Right hindlimb (tissue), 1 donor: ENCODE measurements at regions not wholly inside any gene's neighbourhood (a gene's known extent, or its start where the extent isn't known, plus 50 kb on each side); places are given as distances from the start of the nearest gene placed in this dataset.
A peak's percentile ranks its signal among the peaks of the same experiment; 100 is the strongest.
"Not testable (repeated sequence)": the region's sequence is repeated elsewhere in the genome, so short reads cannot be mapped to it uniquely, and the experiment has no call there.

Source experiments
- DNase-seq: peaks from one replicate; pipeline ENCODE4 v3.0.0-alpha.2; 2018

DNA sequence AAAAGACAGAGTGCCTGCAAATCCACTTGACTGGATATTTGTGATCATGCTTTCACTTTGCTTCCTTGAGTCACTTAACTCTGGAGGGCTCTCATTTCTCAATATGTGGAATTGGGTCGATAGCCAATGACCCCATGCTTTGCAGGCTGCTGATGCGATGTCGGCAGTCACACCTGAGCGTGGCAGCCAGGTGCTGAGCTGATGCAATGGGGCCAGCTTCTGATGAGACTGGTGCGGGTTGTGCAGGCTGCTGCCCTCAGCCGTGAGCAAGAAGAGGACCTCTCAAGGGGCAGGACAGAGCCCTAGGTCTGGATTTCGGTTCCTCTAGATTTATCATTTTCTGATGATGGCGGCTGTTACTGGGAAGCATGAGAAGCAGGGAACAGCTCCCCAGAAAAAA, 334.1 kb downstream of the TEX29 start:
- no peak for DNase-seq

DNA sequence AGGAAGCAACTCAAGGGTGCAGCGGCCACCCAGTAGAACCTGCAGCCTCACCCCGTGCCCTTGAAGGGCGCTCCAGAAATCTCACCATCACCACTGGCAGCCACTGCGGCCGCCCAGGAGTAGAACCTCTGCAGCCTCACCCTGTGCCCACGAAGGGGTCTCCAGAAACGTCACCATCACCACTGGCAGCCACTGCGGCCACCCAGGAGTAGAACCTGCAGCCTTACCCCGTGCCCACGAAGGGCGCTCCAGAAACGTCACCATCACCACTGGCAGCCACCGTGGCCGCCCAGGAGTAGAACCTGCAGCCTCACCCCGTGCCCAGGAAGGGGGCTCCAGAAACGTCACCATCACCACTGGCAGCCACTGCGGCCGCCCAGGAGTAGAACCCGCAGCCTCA, 336.0 kb downstream of the TEX29 start:
- no peak for DNase-seq

DNA sequence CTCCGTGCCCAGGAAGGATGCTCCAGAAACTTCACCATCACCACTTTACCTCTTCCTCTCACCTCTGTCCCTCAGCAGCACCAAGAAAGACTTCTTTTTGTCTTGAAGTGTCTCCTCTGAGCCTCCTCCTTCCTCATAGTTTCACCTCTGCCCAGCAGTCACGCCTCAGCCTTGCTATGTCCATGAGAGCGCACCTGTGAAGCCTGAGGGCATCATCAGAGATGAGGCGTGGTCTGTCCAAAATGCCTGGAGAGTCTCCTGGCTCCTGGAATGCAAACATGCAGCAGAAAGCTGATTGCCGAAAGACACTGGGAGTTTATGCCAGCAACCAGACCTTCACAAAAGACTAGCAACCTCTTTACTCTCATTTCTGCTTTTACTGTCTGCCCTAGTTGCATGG, 336.6 kb downstream of the TEX29 start:
- no peak for DNase-seq

DNA sequence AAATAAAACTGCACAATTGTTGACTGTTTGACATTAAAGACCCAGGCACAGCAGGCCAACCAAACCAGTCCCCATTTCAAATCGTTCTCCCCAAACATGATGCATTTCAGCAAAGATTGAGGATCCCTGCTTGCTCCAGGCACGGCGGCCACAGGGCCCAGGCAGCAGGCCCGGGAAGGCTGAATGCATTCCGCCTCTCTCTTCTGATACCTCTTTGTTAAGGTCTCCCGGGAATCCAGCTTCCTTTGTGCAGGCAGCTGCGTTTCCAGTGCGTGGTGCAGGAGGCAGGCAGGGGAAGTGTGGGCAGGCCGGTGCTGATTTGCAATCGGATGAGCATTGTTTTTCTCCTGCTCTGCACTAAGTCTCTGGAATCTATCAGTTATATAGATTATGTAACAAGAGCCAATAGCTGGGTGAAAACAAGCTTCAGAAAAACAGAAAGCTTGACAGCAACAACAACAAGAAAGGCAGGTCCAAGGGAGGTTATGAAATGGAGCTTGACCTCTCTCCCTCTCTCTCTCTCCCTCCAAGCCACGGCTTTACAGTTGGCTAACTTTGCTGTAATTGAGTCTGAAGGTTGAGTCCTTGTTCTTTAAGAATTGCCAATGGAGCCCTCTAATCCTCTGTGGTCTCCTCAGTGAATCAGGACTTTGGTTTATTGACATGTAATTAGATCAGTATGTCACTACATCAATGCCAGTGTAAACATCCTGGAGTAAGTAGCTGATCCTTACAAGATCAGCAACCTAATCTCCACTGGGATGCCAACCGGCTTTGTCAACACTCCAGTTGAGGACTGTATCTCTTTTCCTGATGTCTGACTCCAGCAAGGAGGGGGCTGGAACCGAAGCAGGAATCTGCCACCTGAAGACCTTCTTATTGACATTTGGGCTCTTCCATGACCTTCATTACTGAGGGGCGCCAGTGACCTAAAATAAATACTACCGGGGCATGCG, 338.0 kb downstream of the TEX29 start:
- no peak for DNase-seq

DNA sequence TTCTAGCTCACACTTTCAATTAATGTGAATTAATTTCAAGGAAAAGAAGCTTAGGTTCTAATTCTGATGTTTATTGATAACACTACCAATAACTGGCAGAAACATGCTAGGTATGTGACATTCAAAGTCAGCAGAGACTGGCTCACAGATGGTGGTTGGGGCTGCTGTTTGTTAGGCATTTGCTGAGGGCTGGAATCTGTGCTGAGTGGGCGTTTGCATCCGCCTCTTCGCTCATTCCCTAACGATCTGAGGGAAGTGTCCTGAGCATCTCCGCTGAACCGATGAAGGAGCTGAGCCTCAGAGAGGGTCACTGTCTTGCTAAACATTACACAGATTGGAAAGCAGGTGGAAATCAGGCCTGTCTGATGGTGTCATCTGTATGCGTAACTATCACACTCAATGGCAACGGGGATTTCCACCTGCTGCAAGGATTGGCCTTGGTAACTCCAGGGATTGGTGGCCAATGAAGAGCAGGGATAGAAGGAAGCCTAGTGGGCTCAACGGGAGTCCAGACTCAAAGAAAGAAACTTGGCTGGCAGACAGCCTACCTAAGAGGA, 338.9 kb downstream of the TEX29 start:
- peak; percentile 2 for DNase-seq

DNA sequence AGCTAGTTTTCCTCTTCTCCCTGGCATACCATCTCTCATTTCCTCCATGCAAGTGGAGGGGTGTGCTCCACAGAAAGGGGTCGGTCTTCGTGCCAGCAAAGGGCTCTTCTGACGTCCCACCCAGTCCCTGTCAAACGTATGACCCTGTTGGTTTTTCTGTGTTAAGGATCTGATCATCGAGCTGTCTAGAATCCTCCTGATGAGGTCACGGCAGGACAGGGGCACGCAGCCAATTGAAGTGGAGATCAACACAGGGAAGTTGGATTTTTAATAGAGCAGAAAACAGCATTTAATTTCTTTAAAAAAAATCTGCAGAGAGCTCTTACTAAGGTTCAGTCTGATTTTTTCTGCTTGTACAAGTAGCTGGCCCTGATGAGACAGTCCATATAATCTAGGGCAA, 339.4 kb downstream of the TEX29 start:
- peak; percentile 7 for DNase-seq

DNA sequence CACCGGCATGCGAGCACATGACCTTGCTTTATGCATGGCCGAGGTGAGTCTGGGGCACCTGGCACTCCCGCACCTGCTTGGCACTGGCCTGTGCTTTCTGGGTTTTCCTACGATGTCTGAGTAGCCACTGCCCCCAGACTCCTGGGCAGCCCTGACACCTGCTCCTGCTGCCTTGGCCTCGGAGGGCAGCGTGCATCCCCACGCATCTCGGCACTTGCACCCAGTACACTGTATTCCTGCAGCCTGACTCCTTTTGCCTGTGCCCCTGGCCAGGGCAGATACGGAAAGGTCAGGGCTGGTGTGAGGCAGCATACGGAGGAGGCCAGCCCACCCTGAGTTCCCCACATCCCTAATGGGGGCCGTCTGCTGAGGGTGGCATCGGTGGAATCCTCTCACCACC, 340.6 kb downstream of the TEX29 start:
- peak; percentile 7 for DNase-seq

DNA sequence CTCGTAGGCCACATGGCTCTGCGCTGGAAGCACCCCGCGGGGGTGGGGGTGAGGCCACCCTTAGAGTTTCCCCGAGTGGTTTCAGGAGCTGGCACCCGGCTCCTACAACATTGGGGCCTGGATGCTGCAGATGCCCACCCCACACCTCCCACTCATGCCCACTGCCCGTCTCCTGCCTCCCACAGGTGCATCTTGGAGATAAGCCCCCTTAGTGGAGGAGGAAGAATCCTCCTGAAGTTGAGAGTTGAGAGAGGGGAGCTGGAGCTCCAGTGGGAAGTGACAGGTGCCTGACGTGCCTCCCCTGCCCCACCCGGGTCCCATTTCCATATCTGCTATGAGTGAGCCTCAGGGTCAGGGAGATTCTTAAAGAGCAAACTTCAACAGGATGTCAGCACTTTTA, 341.3 kb downstream of the TEX29 start:
- no peak for DNase-seq

DNA sequence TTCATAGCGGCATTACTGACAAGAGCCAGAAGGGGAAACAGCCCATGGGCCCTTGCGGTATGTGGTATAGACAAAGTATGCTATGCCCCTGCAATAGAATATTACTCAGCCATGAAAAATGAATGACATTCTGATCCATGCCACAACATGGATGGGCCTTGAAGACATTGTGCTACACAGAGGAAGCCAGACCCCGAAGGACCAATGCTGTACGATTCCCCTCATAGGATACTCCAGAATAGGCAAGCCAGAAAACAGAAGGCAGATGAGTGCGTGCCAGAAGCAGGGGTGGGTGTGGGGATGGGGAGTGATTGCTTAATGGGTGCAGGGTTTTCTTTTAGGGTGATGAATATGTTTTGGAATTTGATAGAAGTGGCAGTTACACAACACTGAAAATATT, 342.0 kb downstream of the TEX29 start:
- DNase-seq, result no peak

DNA sequence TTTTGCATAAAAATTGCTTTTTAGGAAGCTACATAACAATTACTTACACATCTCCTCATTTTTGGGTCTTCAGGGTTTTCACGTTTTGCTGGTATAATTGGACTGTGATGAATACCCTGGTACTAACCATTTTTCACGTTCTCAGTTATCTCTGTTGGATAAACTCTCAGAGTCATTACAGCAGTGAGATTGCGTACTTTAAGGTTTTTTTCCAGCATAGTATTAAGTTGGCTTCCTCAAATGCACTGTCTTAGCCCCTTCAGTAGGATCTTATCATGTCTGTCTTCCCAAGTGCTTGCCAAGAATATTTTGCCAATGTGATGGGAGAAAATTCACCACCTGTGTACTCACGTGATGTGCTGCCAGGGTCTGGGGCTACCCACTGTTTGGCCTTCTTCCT, 342.5 kb downstream of the TEX29 start:
- no peak for DNase-seq

DNA sequence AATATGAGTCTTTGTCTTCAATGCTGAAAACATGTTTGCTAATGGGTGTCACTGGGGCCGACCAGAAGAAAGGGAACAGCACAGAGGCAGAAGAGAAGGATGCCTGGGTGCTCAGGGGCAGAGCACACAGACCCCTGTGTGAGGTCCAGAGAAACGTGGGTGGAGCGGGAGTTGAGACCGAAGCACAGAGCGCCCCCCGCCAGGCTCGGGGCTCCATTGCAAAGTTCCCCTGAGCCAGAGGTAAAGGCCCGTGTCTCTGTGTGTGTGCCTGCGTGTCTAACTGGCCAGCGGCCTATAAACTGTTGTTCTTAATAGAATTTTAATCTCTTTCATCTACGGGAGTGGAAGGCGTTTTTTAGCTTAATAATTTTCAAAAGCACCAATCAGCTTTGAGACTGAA, 343.1 kb downstream of the TEX29 start:
- peak; percentile 4 for DNase-seq

DNA sequence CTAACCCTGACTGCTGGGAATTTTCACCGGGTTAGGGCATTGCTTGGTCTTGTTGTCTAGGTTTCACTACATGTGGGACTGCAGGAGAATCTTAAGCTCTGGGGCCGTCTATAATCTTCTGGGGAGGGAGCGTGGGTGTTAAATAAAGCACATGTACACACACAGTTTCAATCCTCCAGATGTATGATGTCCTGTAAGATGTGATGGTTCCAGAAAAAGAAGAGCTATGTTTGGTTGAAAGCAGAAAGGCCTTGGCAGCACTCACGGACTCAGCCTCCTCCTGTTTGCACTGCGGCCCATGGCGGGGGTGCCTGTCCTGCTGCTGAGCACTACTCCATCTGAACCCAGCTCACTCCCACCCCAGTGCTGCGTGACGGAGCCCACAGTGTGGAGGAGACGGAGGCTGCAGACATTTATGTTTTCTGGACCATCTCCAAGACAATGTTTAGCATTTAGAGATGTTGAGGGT, 343.5 kb downstream of the TEX29 start:
- peak; percentile 11 for DNase-seq

DNA sequence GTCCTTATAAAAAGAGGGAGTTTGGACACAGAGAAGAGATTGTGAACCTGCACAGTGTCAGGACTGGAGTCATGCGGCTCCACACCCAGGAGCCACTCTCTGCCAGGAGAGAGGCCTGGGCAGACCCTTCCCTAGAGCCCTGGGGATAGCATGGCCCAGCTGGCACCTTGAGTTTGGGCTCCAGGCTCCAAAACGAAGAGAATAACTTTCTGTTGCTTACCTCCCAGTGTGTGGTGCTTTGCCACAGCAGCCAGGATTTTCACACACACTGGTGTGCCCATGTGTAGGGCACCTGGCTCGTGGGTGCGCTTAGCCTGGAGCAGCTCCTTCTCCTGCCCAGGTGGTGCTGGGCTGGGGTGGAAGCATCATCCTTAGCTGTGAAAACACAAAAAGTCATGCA, 344.3 kb downstream of the TEX29 start:
- no peak for DNase-seq

DNA sequence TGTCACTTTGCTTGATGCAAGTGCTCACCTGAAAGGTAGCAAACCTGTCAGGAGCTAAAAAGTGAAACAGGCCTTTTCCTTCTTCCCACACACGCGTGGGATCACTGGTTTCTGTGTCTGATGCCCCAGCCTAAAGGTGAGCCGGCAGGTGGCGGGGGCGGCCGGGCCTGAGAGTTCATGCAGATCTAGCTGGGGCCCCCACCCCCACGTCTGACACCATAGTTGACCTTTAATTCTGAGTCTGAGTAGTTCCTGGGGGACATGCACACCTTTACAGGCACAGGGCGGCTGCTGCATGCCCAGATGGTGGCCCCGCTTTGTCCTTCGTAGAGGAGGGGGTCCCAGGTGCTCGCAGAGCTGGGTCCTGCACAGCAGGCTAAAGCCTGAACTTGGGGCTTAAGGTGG, 345.3 kb downstream of the TEX29 start:
- no peak for DNase-seq

DNA sequence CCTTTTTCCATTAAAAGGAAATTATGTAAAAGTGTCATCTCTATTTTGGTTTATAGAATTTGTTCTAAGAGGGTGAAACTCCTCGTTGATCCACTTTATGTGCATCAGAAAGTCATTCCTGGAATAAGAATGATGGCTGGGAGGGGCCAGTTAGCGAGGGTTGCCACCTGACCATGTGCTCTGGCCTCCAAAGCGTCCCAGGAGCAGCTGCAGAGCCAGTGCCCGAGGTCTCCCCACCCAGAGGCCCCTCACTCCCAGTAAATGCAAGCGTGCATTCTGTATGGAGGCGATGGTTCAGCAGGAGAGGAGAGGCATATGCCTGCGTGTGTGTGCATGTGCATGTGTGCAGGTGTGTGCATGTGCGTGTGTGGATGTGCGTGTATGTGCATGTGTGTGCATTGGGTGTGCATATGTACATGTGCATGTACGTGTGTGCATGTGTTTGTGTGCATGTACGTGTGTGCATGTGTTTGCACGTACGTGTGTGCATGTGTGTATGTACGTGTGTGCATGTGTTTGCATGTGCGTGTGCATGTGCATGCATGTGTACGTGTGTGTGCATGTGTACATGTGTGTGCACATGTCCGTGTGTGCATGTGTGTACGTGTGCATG, 345.8 kb downstream of the TEX29 start:
- no peak for DNase-seq

DNA sequence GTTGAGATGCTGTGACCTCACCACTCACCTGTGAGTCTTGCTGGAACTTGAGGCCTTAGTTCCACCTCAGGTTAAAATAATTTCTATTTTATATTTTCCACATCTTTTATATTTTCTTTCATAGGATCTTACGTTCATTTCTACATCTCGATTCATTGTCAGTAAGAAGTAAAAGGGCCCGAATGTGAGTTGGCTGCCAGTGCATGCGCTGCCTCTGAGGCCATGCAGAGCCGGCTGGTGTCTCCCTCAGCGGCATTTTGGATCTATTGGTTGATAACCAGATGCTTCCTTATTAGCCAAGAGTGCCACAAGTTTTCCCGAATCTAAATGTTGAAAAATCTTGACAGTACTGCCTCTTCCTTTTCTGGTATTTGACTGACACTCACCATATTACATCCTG, 347.3 kb downstream of the TEX29 start:
- no peak for DNase-seq

DNA sequence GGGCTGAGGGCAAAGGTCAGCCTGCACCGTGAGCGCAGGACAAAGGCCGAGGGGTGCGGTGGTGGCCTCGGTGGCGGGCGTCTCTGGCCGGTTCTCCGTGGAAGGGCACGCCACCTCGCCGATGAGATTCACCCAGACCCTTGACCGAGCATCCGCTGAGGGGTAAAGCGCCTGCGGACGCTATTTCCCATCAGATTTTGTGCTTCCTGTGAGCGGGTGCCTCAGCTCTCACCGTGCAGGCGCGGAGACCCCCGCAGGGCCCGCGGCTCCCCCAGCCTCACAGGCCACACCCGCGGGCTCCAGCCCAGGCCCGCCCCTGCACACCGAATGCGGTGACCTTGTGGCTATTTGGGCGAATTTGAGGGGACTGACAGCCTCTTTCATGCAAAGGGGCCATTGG, 348.0 kb downstream of the TEX29 start:
- no peak for DNase-seq

DNA sequence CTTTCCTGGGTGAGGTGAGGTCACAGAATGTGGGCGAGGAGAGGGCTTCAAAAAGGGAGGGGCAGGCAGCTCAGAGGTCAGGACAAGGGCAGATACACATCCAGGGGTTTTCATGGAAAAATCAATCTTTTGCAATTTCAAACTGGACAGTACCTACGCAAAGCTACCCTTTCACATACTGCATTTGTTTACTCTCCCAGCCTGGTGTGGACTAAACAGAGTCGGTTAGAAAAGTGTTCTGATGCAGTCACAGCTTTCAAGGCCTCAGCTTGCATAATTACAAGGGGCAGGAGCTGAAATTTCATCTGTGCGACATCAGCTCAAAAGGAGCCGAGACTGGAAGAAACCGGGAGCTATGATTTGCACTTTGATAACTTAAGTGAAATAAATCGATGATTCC, 351.8 kb downstream of the TEX29 start:
- DNase-seq, result not testable (repeated sequence)

DNA sequence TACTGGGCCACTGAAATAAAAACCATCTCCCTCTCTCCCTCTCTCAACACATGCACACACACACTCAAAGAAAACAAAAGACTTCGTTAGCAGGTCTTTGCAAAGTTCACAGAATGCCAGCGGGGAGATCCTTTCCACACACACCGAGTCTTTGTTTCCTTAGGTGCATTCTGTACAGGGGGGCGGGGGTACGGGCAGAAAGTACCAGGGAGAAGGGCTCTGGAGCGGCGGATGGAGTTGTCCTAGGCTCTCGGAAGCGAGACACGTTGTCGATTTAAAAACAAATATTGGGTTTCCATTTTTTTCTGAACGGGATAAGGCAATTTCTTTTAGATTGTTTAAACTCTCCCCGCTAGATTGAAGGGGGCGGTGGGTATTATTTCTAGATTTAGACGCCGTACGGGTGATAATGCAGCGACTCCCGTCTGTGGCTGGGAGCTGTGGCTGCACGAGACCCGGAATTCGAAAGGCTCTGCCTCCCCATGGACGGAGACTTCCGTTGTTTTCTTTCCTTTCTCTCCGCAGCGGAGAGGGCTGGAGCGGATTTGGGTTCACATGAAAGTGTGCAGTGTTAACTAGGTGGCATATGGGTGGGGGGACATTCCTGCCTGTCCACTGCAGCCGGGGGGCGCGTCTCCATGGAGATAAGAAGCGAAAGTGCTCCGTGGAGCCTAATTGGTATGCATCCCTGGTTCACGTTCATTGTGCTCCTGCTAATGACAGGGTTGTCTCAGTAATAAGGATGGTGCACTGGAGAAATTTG, 357.9 kb downstream of the TEX29 start:
- not testable (repeated sequence) for DNase-seq

DNA sequence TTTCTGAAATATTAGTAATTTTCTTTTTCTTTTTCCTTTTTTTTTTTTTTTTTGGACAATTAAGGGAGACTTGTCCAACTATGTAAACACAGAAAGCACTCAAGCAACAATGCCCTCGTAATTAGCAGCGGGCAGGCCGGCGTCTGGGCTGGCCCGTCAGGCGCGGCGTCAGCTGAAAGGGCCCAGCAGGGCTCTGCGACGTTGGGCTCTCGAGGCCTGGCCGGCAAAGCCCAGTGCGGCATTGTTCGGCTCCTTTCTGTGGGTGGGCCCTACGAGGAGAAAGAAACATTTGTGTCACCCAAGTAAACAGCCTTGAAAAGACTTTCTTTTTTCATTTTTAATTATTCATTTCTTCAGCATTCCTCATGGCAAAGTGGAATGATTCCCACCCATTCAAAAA, 359.2 kb downstream of the TEX29 start:
- not testable (repeated sequence) for DNase-seq

DNA sequence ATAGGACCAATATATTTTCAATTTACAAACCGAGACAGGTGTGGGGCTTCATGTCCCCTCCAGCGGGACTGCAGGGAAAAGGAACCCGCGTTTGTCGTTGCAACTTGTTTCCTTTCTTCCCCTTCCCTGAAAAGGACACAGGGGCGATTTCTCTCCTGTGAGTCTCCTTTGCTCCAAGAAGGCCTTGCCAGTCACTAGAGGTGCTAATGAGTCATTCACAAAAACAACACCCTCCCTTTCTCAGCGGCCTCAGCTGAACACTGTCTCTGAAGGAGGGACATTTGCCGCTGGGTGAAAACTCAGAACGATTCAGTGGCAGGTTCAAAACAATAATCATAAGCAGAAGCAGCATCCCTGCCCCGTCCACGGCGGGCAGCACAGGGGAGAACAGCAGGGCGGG, 359.7 kb downstream of the TEX29 start:
- not testable (repeated sequence) for DNase-seq

DNA sequence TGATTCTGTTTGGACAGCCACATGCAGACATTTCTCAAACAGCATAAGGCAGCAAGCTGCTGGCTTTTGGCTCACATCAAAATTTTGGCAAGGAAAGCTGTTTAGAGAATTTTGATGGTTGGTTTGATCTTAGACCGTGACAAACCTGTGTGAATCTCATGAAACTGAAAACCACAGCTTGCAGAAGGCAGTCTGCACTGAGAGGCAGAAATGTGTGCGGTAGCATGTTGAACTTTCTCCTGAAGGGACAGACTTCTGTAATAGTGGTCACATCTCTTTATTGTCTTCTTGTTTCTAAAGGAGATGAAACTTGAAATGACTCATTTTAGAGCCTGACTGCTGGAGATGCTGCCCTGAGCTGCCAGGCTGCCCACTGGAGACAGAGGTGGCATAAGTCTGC, 371.6 kb downstream of the TEX29 start:
- DNase-seq, result not testable (repeated sequence)

DNA sequence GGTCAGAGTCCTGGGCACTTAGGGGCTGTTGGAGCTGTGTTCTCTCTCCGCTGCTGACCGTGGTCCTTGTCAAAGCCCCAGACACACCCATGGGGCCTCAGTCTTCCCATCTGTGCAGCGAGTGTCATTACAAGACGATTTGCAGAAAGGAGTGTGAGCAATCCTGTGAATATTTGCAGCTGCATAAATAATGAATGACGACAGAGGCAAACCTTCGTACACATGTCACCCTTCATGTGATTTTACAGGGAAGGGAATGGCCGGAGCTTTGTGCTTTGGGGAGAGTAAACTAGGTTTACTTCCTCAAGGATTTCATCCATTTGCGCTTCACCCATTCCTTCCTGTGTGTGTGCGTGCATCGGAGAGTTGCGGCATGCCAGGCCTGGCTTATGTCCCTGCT, 370.8 kb upstream of the SOX1 start:
- DNase-seq, result not testable (repeated sequence)
